ENCODE measurements at regions not wholly inside any gene's neighbourhood (a gene's known extent, or its start where the extent isn't known, plus 50 kb on each side); places are given as distances from the start of the nearest gene placed in this dataset.

- TF ChIP-seq, protein P1, sequence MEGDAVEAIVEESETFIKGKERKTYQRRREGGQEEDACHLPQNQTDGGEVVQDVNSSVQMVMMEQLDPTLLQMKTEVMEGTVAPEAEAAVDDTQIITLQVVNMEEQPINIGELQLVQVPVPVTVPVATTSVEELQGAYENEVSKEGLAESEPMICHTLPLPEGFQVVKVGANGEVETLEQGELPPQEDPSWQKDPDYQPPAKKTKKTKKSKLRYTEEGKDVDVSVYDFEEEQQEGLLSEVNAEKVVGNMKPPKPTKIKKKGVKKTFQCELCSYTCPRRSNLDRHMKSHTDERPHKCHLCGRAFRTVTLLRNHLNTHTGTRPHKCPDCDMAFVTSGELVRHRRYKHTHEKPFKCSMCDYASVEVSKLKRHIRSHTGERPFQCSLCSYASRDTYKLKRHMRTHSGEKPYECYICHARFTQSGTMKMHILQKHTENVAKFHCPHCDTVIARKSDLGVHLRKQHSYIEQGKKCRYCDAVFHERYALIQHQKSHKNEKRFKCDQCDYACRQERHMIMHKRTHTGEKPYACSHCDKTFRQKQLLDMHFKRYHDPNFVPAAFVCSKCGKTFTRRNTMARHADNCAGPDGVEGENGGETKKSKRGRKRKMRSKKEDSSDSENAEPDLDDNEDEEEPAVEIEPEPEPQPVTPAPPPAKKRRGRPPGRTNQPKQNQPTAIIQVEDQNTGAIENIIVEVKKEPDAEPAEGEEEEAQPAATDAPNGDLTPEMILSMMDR (conservative IDR thresholded peaks at IDR 0.05), result no peak
- no peak for TF ChIP-seq ZFX (IDR thresholded peaks at IDR 0.05)
These were observed 114.2 kb downstream of the TBX19 start for GRCh38 chr1:168394858-168395257.

Measured in C4-2B (cell line).